ENCODE measurements at regions not wholly inside any gene's neighbourhood (a gene's known extent, or its start where the extent isn't known, plus 50 kb on each side); places are given as distances from the start of the nearest gene placed in this dataset.

DNA sequence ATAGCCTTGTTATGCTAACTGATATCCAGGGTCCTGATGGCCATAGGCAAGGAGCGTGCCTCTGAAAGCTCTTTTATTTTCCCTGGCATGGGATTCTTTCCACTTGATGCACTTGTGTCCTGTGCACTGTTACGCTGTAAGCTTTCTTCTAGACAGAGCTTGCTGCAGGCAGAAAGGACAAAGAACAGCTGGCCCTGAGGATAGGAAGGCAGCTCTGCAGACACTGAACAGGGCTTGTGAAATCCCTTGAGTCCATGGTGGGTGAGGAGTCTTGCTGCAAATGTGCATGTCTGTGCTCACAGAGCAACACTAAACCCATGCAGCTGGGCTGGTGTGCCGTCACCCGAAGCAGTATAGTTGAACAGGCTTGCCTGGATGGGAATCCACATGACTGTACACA lies 126.6 kb downstream of the AKAP11 start:
- no peaks in the 10 kb centered on the region for H3K4me1 ChIP-seq (ENCODE audit: insufficient read depth)
- H2AFZ ChIP-seq = no peak overlapping the region
- H3K79me2 ChIP-seq = no peaks in the 10 kb centered on the region
- no peaks in the 10 kb centered on the region for H4K20me1 ChIP-seq (ENCODE audit: insufficient read depth, poor library complexity, severe bottlenecking)
- WGBS (ENCODE audit: low lambda C conversion rate, missing lambda C conversion rate) = 53% methylated on average over 4 of the region's 4 CpGs
- no peaks in the 10 kb centered on the region for H3K36me3 ChIP-seq (replicated peaks; ENCODE audit: insufficient read depth, low read depth)
- H3K9me2 ChIP-seq (replicated peaks; ENCODE audit: insufficient read depth) = no peaks in the 10 kb centered on the region
- H3K4me2 ChIP-seq = no peak overlapping the region
- TF ChIP-seq CTCF (IDR thresholded peaks at IDR 0.05; ENCODE audit: poor library complexity) (no peak), EZH2phosphoT487 (IDR thresholded peaks at IDR 0.05; ENCODE audit: low read depth, severe bottlenecking, unreplicated experiment) (no peak), EZH2 (IDR thresholded peaks at IDR 0.05; ENCODE audit: borderline replicate concordance) (no peak)
- H3K9me3 ChIP-seq (ENCODE audit: low read depth) = no peaks in the 10 kb centered on the region
- no peak overlapping the region for H3K4me3 ChIP-seq
- H3K27me3 ChIP-seq = no peaks in the 10 kb centered on the region
- H3K27ac ChIP-seq = no peak overlapping the region
- peak; percentile 30 for DNase-seq (ENCODE audit: low spot score)

DNA sequence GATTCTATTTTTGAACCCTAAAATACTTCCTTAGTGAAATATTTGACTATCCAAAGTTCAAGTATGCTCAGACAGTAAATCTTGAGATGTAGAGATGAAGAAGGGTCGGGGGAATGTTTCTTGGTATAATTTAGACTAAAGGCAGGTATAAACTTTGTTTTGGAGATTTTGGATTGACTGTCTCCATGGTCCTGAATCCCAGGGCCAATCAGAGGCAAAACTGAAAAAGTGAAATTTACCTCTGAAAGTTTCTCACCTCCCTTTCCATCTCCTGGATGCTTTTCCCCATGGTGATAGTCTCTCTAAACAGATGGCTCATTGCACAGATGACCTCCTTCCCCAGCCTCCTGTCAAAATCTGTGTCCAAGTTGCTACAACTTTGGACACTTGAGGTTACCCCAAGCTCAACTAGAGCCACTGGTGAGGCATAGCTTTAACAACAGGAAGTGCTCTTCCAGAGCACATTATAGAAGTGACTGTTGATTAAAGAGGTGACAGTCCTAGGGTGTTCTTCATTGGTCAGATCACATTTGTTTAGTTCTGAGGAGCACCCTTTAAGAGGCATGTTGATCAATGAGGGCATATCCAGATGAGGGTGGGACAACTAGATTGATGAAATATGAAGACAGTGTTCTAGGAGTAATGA lies 128.4 kb downstream of the AKAP11 start:
- no peaks in the 10 kb centered on the region for H3K9me3 ChIP-seq (ENCODE audit: low read depth)
- no peaks in the 10 kb centered on the region for H3K9me2 ChIP-seq (replicated peaks; ENCODE audit: insufficient read depth)
- peaks cover 1% of the 10 kb centered on the region for H3K27me3 ChIP-seq
- no peaks in the 10 kb centered on the region for H3K36me3 ChIP-seq (replicated peaks; ENCODE audit: insufficient read depth, low read depth)
- no peaks in the 10 kb centered on the region for H3K79me2 ChIP-seq
- no peak overlapping the region for H2AFZ ChIP-seq
- TF ChIP-seq CTCF (IDR thresholded peaks at IDR 0.05; ENCODE audit: poor library complexity) (no peak), EZH2phosphoT487 (IDR thresholded peaks at IDR 0.05; ENCODE audit: low read depth, severe bottlenecking, unreplicated experiment) (no peak), EZH2 (IDR thresholded peaks at IDR 0.05; ENCODE audit: borderline replicate concordance) (no peak)
- no peaks in the 10 kb centered on the region for H4K20me1 ChIP-seq (ENCODE audit: insufficient read depth, poor library complexity, severe bottlenecking)
- no peak overlapping the region for H3K27ac ChIP-seq
- DNase-seq (ENCODE audit: low spot score) = no peak
- WGBS (ENCODE audit: low lambda C conversion rate, missing lambda C conversion rate) = 65% methylated on average over 1 of the region's 1 CpG
- H3K4me1 ChIP-seq (ENCODE audit: insufficient read depth) = no peaks in the 10 kb centered on the region
- H3K4me2 ChIP-seq = no peak overlapping the region
- H3K4me3 ChIP-seq = no peak overlapping the region

DNA sequence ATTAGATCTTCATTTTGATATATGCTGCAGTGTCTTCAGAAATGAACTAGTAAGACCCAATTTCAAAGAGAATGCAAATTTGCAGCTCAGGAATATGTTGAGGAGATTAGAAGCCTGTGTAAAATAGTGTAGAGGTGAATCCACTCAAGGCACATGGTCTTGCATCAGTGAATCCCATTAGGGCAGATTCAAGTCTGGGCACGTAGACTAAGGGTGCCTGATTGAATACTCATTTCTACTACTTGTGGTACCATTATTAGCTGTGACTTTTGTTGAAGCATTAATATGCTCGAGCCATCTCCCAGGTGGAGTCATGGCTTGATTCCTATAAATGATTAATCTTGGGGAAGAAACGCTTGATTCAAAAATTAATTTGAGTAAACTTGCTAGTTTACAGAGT lies 129.4 kb downstream of the AKAP11 start:
- Histone ChIP-seq H3K36me3 (replicated peaks; ENCODE audit: insufficient read depth, low read depth) (no peaks in the 10 kb centered on the region), H3K9me2 (replicated peaks; ENCODE audit: insufficient read depth) (no peaks in the 10 kb centered on the region), H3K4me1 (ENCODE audit: insufficient read depth) (no peaks in the 10 kb centered on the region), H3K27ac (no peak overlapping the region), H3K4me2 (no peak overlapping the region), H3K4me3 (no peak overlapping the region), H3K79me2 (no peaks in the 10 kb centered on the region), H3K27me3 (peaks cover 7% of the 10 kb centered on the region), H2AFZ (no peak overlapping the region), H3K9me3 (ENCODE audit: low read depth) (no peaks in the 10 kb centered on the region), H4K20me1 (ENCODE audit: insufficient read depth, poor library complexity, severe bottlenecking) (no peaks in the 10 kb centered on the region)
- DNase-seq (ENCODE audit: low spot score) = no peak
- TF ChIP-seq CTCF (IDR thresholded peaks at IDR 0.05; ENCODE audit: poor library complexity) (no peak), EZH2phosphoT487 (IDR thresholded peaks at IDR 0.05; ENCODE audit: low read depth, severe bottlenecking, unreplicated experiment) (no peak), EZH2 (IDR thresholded peaks at IDR 0.05; ENCODE audit: borderline replicate concordance) (no peak)
- 91% methylated on average over 3 of the region's 3 CpGs for WGBS (ENCODE audit: low lambda C conversion rate, missing lambda C conversion rate)

Measured in hepatocyte (in vitro differentiated cells).